ENCODE measurements at regions not wholly inside any gene's neighbourhood (a gene's known extent, or its start where the extent isn't known, plus 50 kb on each side); places are given as distances from the start of the nearest gene placed in this dataset.

DNA sequence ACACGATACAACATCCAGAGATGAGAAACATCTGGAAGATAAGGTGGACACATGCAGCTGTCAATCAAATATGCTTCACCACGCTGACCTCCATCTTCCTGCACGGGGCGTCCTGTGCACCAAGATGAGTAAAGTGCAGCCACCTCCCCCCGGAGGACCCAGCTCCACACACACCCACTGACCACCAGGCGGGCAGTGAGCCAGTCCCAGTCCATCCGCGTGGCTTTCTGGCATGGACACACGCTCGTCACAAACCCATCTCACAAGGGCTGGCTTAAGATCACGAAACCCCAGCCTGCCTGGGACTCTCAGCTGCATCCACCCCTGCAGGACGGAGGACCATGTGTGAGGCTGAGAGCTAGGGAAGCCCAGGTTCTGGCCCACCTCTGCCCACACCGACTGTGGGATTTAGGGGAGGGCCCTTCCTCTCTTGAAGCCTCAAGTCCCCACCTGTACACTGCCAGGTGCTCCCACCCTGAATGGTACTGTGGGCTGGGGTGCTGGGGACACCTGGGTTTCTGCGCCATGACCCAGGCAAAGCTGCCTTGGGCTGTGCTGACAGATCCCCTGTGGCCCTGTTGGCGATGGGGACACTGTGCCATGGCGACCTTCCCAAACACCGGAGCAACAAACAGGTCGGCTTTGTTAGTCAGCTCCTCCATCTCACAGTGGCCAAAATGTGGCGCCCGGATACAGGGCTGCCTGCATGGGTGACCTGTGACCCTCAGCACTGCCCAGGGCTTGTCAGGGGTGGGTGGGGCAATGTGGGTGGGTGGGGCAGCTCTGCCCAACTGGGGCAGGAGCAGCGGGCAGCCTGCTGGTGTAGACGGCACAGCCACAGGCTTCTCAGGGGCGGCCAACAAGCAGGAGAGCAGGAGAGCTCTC, 629.0 kb downstream of the TBC1D22A start:
- H3K79me2 ChIP-seq (ENCODE audit: low read length), result no peaks in the 10 kb centered on the region
- no peak overlapping the region for H3K4me2 ChIP-seq (ENCODE audit: low read length)
- H3K9ac ChIP-seq (ENCODE audit: low read length), result no peak overlapping the region
- H3K27me3 ChIP-seq (ENCODE audit: low read length), result no peaks in the 10 kb centered on the region
- H3K9me3 ChIP-seq (ENCODE audit: low read length), result no peaks in the 10 kb centered on the region
- H4K20me1 ChIP-seq (ENCODE audit: low read length), result no peaks in the 10 kb centered on the region
- H3K36me3 ChIP-seq (ENCODE audit: low read depth, low read length), result no peaks in the 10 kb centered on the region
- H3F3A ChIP-seq (ENCODE audit: low read length, unreplicated experiment), result no peaks in the 10 kb centered on the region
- ATAC-seq (no peak), DNase-seq (no peak)
- H2AFZ ChIP-seq (ENCODE audit: low read length), result no peak overlapping the region
- TF ChIP-seq EZH2phosphoT487 (IDR thresholded peaks at IDR 0.05; ENCODE audit: borderline replicate concordance, low read length) (no peak), EZH2 (IDR thresholded peaks at IDR 0.05; ENCODE audit: low read length, unreplicated experiment) (no peak)
- TF ChIP-seq, protein P1, sequence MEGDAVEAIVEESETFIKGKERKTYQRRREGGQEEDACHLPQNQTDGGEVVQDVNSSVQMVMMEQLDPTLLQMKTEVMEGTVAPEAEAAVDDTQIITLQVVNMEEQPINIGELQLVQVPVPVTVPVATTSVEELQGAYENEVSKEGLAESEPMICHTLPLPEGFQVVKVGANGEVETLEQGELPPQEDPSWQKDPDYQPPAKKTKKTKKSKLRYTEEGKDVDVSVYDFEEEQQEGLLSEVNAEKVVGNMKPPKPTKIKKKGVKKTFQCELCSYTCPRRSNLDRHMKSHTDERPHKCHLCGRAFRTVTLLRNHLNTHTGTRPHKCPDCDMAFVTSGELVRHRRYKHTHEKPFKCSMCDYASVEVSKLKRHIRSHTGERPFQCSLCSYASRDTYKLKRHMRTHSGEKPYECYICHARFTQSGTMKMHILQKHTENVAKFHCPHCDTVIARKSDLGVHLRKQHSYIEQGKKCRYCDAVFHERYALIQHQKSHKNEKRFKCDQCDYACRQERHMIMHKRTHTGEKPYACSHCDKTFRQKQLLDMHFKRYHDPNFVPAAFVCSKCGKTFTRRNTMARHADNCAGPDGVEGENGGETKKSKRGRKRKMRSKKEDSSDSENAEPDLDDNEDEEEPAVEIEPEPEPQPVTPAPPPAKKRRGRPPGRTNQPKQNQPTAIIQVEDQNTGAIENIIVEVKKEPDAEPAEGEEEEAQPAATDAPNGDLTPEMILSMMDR (conservative IDR thresholded peaks at IDR 0.05; ENCODE audit: low read depth, low read length), result no peak
- ChIA-PET POLR2A (ENCODE audit: unreplicated experiment) (no interaction called here), CTCF (no interaction called here)
- no TSS peak for BruUV-seq (replicated peaks)
- intact Hi-C loops (cut with micrococcal nuclease), result no loop called here
- peaks cover 11% of the 10 kb centered on the region for H3K4me1 ChIP-seq (ENCODE audit: insufficient read depth, low read length)
- H3K9me2 ChIP-seq (replicated peaks; ENCODE audit: low read length), result no peaks in the 10 kb centered on the region
- no peak overlapping the region for H3K4me3 ChIP-seq (ENCODE audit: low read length)
- H3K27ac ChIP-seq (ENCODE audit: low read length), result no peak overlapping the region

DNA sequence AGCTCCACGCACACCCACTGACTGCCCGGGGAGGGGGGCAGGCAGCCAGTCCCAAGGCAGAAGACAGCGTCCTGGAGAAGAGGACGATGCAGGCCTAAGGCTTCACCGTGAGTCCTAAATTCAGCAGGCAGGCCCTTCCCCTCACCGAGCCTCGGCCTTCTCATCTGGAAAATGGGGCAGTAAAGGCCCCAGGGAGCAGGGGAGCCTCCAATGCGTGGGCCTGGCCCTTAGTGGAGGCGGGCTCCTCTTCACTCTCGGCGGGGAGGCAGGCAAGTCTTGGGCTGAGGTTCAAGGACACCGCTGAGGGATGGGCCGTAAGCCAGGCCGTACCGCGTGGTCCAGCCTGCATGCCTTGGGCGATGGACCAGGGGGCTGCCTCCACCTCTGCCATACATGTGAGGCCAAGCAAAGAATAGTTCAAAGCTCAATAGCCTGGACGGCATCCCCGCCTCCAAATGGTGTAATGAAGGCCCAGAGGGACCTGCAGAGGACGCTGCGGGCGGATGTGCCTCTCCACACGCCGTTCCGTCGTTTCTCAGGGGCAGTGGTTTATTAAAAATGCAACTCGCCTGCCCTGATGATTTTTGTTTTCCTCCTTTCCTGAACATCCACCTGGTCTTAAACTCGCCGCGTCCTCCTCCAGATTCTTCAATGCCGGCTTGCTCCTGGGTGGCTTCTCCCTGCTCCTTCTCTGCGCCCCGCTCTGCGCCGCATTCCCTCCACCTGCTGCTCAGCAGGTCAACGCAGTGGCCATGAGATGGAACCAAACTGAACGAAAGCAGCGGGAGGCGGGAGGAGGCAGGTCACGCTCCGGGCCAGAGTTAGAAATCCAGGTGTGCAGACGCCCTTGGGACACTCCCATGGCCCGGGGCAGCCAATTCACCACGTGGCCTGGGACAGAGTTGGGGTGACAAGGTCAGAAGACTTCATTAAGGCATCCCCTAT, 627.8 kb downstream of the TBC1D22A start:
- H3K27ac ChIP-seq (ENCODE audit: low read length), result no peak overlapping the region
- peaks cover 3% of the 10 kb centered on the region for H3K4me1 ChIP-seq (ENCODE audit: insufficient read depth, low read length)
- H2AFZ ChIP-seq (ENCODE audit: low read length), result no peak overlapping the region
- H3K9me2 ChIP-seq (replicated peaks; ENCODE audit: low read length), result no peaks in the 10 kb centered on the region
- H3K4me3 ChIP-seq (ENCODE audit: low read length), result no peak overlapping the region
- ChIA-PET POLR2A (ENCODE audit: unreplicated experiment) (no interaction called here), CTCF (no interaction called here)
- BruUV-seq (replicated peaks), result no TSS peak
- ATAC-seq (no peak), DNase-seq (no peak)
- H3K79me2 ChIP-seq (ENCODE audit: low read length), result no peaks in the 10 kb centered on the region
- H3K9me3 ChIP-seq (ENCODE audit: low read length), result no peaks in the 10 kb centered on the region
- peaks cover 7% of the 10 kb centered on the region; the same call in 1 of the 2 replicates for H3K27me3 ChIP-seq (ENCODE audit: low read length)
- no peaks in the 10 kb centered on the region for H4K20me1 ChIP-seq (ENCODE audit: low read length)
- intact Hi-C loops (cut with micrococcal nuclease), result no loop called here
- TF ChIP-seq EZH2 (IDR thresholded peaks at IDR 0.05; ENCODE audit: low read length, unreplicated experiment) (no peak), EZH2phosphoT487 (IDR thresholded peaks at IDR 0.05; ENCODE audit: borderline replicate concordance, low read length) (no peak)
- TF ChIP-seq, protein P1 (conservative IDR thresholded peaks at IDR 0.05; ENCODE audit: low read depth, low read length), result no peak
- H3K9ac ChIP-seq (ENCODE audit: low read length), result no peak overlapping the region
- H3F3A ChIP-seq (ENCODE audit: low read length, unreplicated experiment), result no peaks in the 10 kb centered on the region
- no peaks in the 10 kb centered on the region for H3K36me3 ChIP-seq (ENCODE audit: low read depth, low read length)
- H3K4me2 ChIP-seq (ENCODE audit: low read length), result no peak overlapping the region

Data from PC-3 (cell line).